SKM-1 treated with dmso at 0.1 percent for 144 hours (cell line): ENCODE measurements at regions not wholly inside any gene's neighbourhood (a gene's known extent, or its start where the extent isn't known, plus 50 kb on each side); places are given as distances from the start of the nearest gene placed in this dataset.
"Not testable (repeated sequence)": the region's sequence is repeated elsewhere in the genome, so short reads cannot be mapped to it uniquely, and the experiment has no call there.

Experiments
- DNase-seq: peaks from one replicate; lab custom pipeline; 2025; ENCODE audit not compliant: unreplicated experiment; lab: John Stamatoyannopoulos, UW

GRCh38 chr7:12827219-12827821 lies 139.9 kb downstream of the ARL4A start:
- no peak for DNase-seq

GRCh38 chr7:12827920-12828319 lies 140.5 kb downstream of the ARL4A start:
- DNase-seq: no peak

GRCh38 chr7:12831024-12831423 lies 143.6 kb downstream of the ARL4A start:
- DNase-seq: no peak

- no peak for DNase-seq
These were observed 146.4 kb downstream of the ARL4A start for GRCh38 chr7:12833829-12834228.

GRCh38 chr7:12834782-12835181 lies 147.3 kb downstream of the ARL4A start:
- DNase-seq: no peak

- no peak for DNase-seq
These were observed 152.2 kb downstream of the ARL4A start for GRCh38 chr7:12839508-12840153.

- not testable (repeated sequence) for DNase-seq
These were observed 157.3 kb downstream of the ARL4A start for GRCh38 chr7:12844732-12845131.

GRCh38 chr7:12847001-12847400 lies 159.6 kb downstream of the ARL4A start:
- no peak for DNase-seq

- no peak for DNase-seq
These were observed 163.7 kb downstream of the ARL4A start for GRCh38 chr7:12851142-12851541.

GRCh38 chr7:12851841-12852240 lies 164.4 kb downstream of the ARL4A start:
- no peak for DNase-seq

- no peak for DNase-seq
These were observed 167.6 kb downstream of the ARL4A start for GRCh38 chr7:12855036-12855435.

- no peak for DNase-seq
These were observed 172.3 kb downstream of the ARL4A start for GRCh38 chr7:12859761-12860160.

GRCh38 chr7:12861070-12861469 lies 173.6 kb downstream of the ARL4A start:
- DNase-seq: no peak

GRCh38 chr7:12862146-12862545 lies 174.7 kb downstream of the ARL4A start:
- no peak for DNase-seq

- no peak for DNase-seq
These were observed 177.1 kb downstream of the ARL4A start for GRCh38 chr7:12864470-12865046.

- DNase-seq: no peak
These were observed 178.2 kb downstream of the ARL4A start for GRCh38 chr7:12865593-12865992.

GRCh38 chr7:12866207-12866606 lies 178.8 kb downstream of the ARL4A start:
- no peak for DNase-seq

GRCh38 chr7:12868027-12868426 lies 180.6 kb downstream of the ARL4A start:
- DNase-seq: no peak

GRCh38 chr7:12870219-12870618 lies 182.8 kb downstream of the ARL4A start:
- DNase-seq: no peak

- no peak for DNase-seq
These were observed 185.1 kb downstream of the ARL4A start for GRCh38 chr7:12872487-12872886.

- no peak for DNase-seq
These were observed 186.1 kb downstream of the ARL4A start for GRCh38 chr7:12873571-12873970.

GRCh38 chr7:12879139-12879538 lies 191.7 kb downstream of the ARL4A start:
- no peak for DNase-seq

GRCh38 chr7:12881712-12882111 lies 194.3 kb downstream of the ARL4A start:
- DNase-seq: no peak
